ENCODE measurements at regions not wholly inside any gene's neighbourhood (a gene's known extent, or its start where the extent isn't known, plus 50 kb on each side); places are given as distances from the start of the nearest gene placed in this dataset.

GRCh38 chr2:53067056-53067455 is 700.5 kb upstream of the CHAC2 start:
- ChIA-PET CTCF (no interaction called here), POLR2A (ENCODE audit: unreplicated experiment) (no interaction called here)
- no peak overlapping the region for H3K4me3 ChIP-seq
- DNase-seq, result no peak
- H3K4me1 ChIP-seq (replicated peaks; ENCODE audit: insufficient read depth), result no peaks in the 10 kb centered on the region
- no peaks in the 10 kb centered on the region for H4K20me1 ChIP-seq (ENCODE audit: insufficient read depth)
- no TSS peak for BruUV-seq (replicated peaks)
- no peaks in the 10 kb centered on the region for H3F3A ChIP-seq (ENCODE audit: insufficient read depth, low read depth)
- H3K36me3 ChIP-seq (ENCODE audit: low read depth), result no peaks in the 10 kb centered on the region
- H3K9me3 ChIP-seq (ENCODE audit: insufficient read depth, low read depth), result no peaks in the 10 kb centered on the region
- no peaks in the 10 kb centered on the region; the same call in 1 of the 2 replicates for H3K9me2 ChIP-seq (ENCODE audit: insufficient read depth)
- H2AFZ ChIP-seq, result no peak overlapping the region
- no peak overlapping the region for H3K4me2 ChIP-seq
- intact Hi-C loops (cut with micrococcal nuclease; ENCODE audit: unreplicated experiment), result no loop called here
- TF ChIP-seq EZH2 (IDR thresholded peaks at IDR 0.05; ENCODE audit: low read depth) (no peak), CTCF (conservative IDR thresholded peaks at IDR 0.05) (no peak)
- no peak overlapping the region for H3K27ac ChIP-seq
- no peaks in the 10 kb centered on the region for H3K79me2 ChIP-seq (ENCODE audit: low read depth)
- no peaks in the 10 kb centered on the region for H3K27me3 ChIP-seq (ENCODE audit: insufficient read depth, low read depth)

GRCh38 chr2:53064154-53064553 is 703.5 kb upstream of the CHAC2 start:
- Histone ChIP-seq H3K9me2 (ENCODE audit: insufficient read depth) (no peaks in the 10 kb centered on the region; the same call in 1 of the 2 replicates), H3K79me2 (ENCODE audit: low read depth) (no peaks in the 10 kb centered on the region), H3K36me3 (ENCODE audit: low read depth) (no peaks in the 10 kb centered on the region), H3K4me2 (no peak overlapping the region), H3K27me3 (ENCODE audit: insufficient read depth, low read depth) (no peaks in the 10 kb centered on the region), H3K9me3 (ENCODE audit: insufficient read depth, low read depth) (peaks cover 3% of the 10 kb centered on the region; the same call in 1 of the 2 replicates), H3K4me3 (no peak overlapping the region), H2AFZ (no peak overlapping the region), H4K20me1 (ENCODE audit: insufficient read depth) (no peaks in the 10 kb centered on the region), H3K4me1 (replicated peaks; ENCODE audit: insufficient read depth) (no peaks in the 10 kb centered on the region), H3K27ac (no peak overlapping the region), H3F3A (ENCODE audit: insufficient read depth, low read depth) (no peaks in the 10 kb centered on the region)
- intact Hi-C loops (cut with micrococcal nuclease; ENCODE audit: unreplicated experiment), result no loop called here
- DNase-seq, result no peak
- TF ChIP-seq EZH2 (IDR thresholded peaks at IDR 0.05; ENCODE audit: low read depth) (no peak), CTCF (conservative IDR thresholded peaks at IDR 0.05) (no peak)
- ChIA-PET CTCF (no interaction called here), POLR2A (ENCODE audit: unreplicated experiment) (no interaction called here)
- no TSS peak for BruUV-seq (replicated peaks)

GRCh38 chr2:53058526-53058925 is 709.1 kb upstream of the CHAC2 start:
- Histone ChIP-seq H3K9me3 (ENCODE audit: insufficient read depth, low read depth) (peaks cover 3% of the 10 kb centered on the region; the same call in 1 of the 2 replicates), H3K4me2 (no peak overlapping the region), H3K36me3 (ENCODE audit: low read depth) (no peaks in the 10 kb centered on the region), H3K27me3 (ENCODE audit: insufficient read depth, low read depth) (no peaks in the 10 kb centered on the region), H2AFZ (no peak overlapping the region), H4K20me1 (ENCODE audit: insufficient read depth) (no peaks in the 10 kb centered on the region), H3K27ac (no peak overlapping the region), H3K79me2 (ENCODE audit: low read depth) (no peaks in the 10 kb centered on the region), H3K4me3 (no peak overlapping the region), H3K9me2 (ENCODE audit: insufficient read depth) (no peaks in the 10 kb centered on the region; the same call in 1 of the 2 replicates), H3K4me1 (replicated peaks; ENCODE audit: insufficient read depth) (no peaks in the 10 kb centered on the region), H3F3A (ENCODE audit: insufficient read depth, low read depth) (no peaks in the 10 kb centered on the region)
- DNase-seq, result peak in 1 of 2 experiments; percentile 6
- no TSS peak for BruUV-seq (replicated peaks)
- ChIA-PET CTCF (no interaction called here), POLR2A (ENCODE audit: unreplicated experiment) (no interaction called here)
- intact Hi-C loops (cut with micrococcal nuclease; ENCODE audit: unreplicated experiment), result no loop called here
- TF ChIP-seq EZH2 (IDR thresholded peaks at IDR 0.05; ENCODE audit: low read depth), result no peak
- no peak for TF ChIP-seq CTCF (conservative IDR thresholded peaks at IDR 0.05)

Data from PC-9 (cell line).